Immature natural killer cell (primary cell): ENCODE measurements at regions not wholly inside any gene's neighbourhood (a gene's known extent, or its start where the extent isn't known, plus 50 kb on each side); places are given as distances from the start of the nearest gene placed in this dataset.
"Not testable (repeated sequence)": the region's sequence is repeated elsewhere in the genome, so short reads cannot be mapped to it uniquely, and the experiment has no call there.

Experiments
- DNase-seq, 3 donors: peaks; one replicate each; pipeline ENCODE4 v3.0.0; 2022; ENCODE audit warnings: mixed read lengths in 1 of 3
- H3K27ac Mint-ChIP-seq, 6 donors: one replicate each; pipeline ENCODE4 v1.8.0; 2020; ENCODE audit warnings: mixed read lengths in 6 of 6, mild to moderate bottlenecking in 5 of 6, inconsistent platforms in 4 of 6, moderate library complexity in 3 of 6
- H3K27me3 Mint-ChIP-seq, 3 donors: one replicate each; pipeline ENCODE4 v1.8.0; 2020 to 2021; ENCODE audit warnings: low read depth in 3 of 3, mild to moderate bottlenecking in 3 of 3, mixed read lengths in 3 of 3, moderate library complexity in 3 of 3, inconsistent platforms in 1 of 3
- H3K36me3 Mint-ChIP-seq, 3 donors: one replicate each; pipeline ENCODE4 v1.8.0; 2020; ENCODE audit warnings: mixed read lengths in 3 of 3, inconsistent platforms in 2 of 3, mild to moderate bottlenecking in 2 of 3
- H3K4me1 Mint-ChIP-seq, 2 donors: one replicate each; pipeline ENCODE4 v1.8.0; 2020; ENCODE audit warnings: inconsistent platforms in 2 of 2, mild to moderate bottlenecking in 2 of 2, mixed read lengths in 2 of 2, moderate library complexity in 1 of 2
- H3K4me3 Mint-ChIP-seq, 5 donors: one replicate each; pipeline ENCODE4 v1.8.0; 2020; ENCODE audit warnings: mild to moderate bottlenecking in 5 of 5, mixed read lengths in 5 of 5, inconsistent platforms in 3 of 5, moderate library complexity in 3 of 5
- H3K9me3 Mint-ChIP-seq, 6 donors: one replicate each; pipeline ENCODE4 v1.8.0; 2020; ENCODE audit warnings: mild to moderate bottlenecking in 6 of 6, mixed read lengths in 6 of 6, inconsistent platforms in 4 of 6, moderate library complexity in 3 of 6

DNA sequence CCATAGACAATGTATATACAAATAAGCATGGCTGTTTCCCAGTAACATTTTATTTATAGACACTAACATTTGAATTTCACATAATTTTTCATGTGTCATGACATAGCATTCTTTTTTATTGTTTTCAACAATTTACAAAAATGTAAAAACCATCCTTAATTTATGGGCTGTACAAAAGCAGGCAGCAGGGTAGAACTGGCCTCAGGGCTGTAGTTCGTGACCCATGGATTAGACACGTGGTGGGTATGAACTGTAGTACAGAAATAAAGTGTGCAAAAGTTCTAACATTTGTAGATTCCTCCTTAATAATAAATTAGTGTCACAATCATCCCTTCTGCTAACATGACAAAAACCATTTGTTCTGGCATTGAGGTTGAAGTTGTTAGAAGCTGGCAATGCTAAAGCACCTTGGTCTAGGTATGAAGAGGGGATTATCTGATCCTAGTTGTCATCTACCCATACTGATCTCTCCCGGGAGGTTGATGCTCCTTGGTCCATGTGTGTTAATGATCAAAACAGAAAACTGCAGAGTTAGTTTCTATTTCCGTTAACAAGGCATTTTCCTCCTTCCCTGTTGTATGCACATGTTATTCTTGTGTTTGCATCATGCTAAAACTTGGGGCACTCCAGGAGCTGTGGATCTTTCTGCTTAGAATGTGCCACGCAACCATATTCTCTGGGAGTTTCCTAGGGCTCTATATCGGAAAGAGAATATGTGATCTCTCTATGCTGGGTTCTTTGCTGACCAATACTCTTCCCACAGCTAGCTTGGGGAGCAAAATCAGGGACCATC lies 917.6 kb downstream of the TLE1 start:
- no peak overlapping the region for H3K27ac Mint-ChIP-seq
- no peaks in the 10 kb centered on the region for H3K27me3 Mint-ChIP-seq
- DNase-seq: no peak
- no peaks in the 10 kb centered on the region for H3K36me3 Mint-ChIP-seq
- peaks cover 2 to 27% (median 7%) of the 10 kb centered on the region in 6 donors for H3K9me3 Mint-ChIP-seq
- H3K4me3 Mint-ChIP-seq: no peak overlapping the region
- no peaks in the 10 kb centered on the region for H3K4me1 Mint-ChIP-seq

DNA sequence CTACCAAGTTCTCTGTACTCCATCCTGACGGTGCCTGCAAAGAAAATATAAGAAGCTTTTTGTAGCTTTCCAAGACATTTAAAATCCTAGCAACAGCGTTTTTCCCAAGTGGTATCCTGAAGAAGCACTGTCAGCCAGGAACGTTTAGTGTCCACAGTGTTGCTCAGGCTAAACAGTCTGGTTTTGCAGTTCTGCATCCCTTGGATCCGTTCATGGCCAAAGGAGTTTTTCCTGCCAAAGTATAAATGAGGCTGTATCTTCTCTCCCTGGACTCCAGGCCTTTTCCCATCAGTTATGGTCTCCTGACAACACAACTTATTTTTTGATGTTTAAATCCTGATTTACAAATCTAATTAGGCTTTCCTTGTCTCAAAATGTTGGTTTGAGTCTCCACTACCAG lies 925.8 kb downstream of the TLE1 start:
- Mint-ChIP-seq H3K9me3 (peaks cover 0 to 15% (median 8%) of the 10 kb centered on the region in 6 donors), H3K27me3 (no peaks in the 10 kb centered on the region), H3K4me1 (no peaks in the 10 kb centered on the region), H3K4me3 (no peak overlapping the region), H3K36me3 (no peaks in the 10 kb centered on the region), H3K27ac (no peak overlapping the region)
- DNase-seq: no peak

DNA sequence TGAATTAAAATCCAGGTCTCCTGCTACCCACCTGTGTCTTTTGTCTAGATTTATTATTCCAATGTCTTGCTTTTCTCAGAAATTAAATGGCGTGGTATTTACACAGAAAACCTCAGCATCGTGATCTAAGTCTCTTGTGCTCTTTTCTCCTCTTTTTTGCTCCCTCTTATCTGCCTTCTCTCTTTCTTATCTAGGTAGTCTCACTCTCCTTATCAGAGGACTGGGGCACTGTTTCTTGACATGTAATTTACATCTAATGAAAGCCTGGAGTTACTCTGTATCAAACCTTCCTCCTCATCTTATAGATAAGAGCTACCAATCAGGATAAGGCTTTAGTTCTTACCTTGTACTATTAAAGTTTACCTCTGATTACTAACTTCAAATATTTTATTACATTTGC lies 933.8 kb downstream of the TLE1 start:
- H3K27me3 Mint-ChIP-seq: no peaks in the 10 kb centered on the region
- no peak overlapping the region for H3K27ac Mint-ChIP-seq
- no peaks in the 10 kb centered on the region for H3K4me1 Mint-ChIP-seq
- H3K4me3 Mint-ChIP-seq: no peak overlapping the region
- H3K9me3 Mint-ChIP-seq: peaks cover 0 to 19% (median 4%) of the 10 kb centered on the region in 6 donors
- no peak for DNase-seq
- no peaks in the 10 kb centered on the region for H3K36me3 Mint-ChIP-seq

DNA sequence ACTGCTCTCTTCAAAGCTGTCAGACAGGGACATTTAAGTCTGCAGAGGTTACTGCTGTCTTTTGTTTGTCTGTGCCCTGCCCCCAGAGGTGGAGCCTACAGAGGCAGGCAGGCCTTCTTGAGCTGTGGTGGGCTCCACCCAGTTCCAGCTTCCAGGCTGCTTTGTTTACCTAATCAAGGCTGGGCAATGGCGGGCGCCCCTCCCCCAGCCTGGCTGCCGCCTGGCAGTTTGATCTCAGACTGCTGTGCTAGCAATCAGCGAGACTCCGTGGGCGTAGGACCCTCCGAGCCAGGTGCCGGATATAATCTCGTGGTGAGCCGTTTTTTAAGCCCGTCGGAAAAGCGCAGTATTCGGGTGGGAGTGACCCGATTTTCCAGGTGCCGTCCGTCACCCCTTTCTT lies 942.3 kb downstream of the TLE1 start:
- peaks cover 4 to 15% (median 11%) of the 10 kb centered on the region in 6 donors for H3K9me3 Mint-ChIP-seq
- not testable (repeated sequence) for H3K27me3 Mint-ChIP-seq, H3K4me3 Mint-ChIP-seq, DNase-seq, H3K4me1 Mint-ChIP-seq, H3K36me3 Mint-ChIP-seq, H3K27ac Mint-ChIP-seq

DNA sequence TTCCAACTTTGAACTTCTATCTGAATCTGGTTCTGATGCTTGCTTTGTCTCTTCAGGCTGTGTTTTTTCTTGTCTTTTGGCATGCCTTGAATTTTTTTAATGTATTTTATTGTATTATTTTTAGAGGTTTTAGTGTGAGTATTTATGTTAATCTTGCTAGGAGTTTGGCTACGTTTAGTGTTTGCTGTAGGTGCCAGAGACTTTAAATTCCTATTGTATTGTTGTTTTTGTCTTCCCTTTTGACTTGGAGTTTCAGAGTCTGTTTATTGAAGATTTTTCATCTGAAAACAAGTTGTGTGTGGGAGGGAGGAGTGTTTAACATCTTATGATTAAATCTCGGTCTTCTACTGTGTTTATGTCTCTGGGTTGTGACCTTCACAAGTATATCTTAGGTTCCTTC lies 956.8 kb downstream of the TLE1 start:
- Mint-ChIP-seq H3K36me3 (no peaks in the 10 kb centered on the region), H3K27me3 (peaks cover 0 to 2% (median 0%) of the 10 kb centered on the region in 3 donors), H3K27ac (no peak overlapping the region), H3K4me1 (no peaks in the 10 kb centered on the region), H3K4me3 (no peak overlapping the region), H3K9me3 (peaks cover 4 to 23% (median 6%) of the 10 kb centered on the region in 6 donors)
- DNase-seq: no peak

DNA sequence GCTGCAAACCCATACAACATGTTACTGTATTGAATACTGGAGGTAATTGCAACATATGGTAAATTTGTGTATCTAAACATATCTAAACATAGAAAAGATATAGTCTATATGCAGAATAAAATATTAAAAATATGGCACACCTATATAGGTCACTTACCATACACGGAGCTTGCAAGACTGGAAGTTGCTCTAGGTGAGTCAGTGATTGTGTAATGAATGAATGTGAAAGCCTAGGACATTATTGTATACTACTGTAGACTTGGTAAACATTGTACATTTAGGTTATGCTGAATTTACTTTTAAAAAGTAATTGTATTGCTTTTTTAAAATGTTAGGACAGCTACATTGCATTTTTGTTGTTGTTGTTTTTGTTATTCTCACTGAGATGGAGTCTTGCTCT lies 968.8 kb downstream of the TLE1 start:
- Mint-ChIP-seq H3K4me3 (no peak overlapping the region), H3K4me1 (no peaks in the 10 kb centered on the region), H3K36me3 (no peaks in the 10 kb centered on the region), H3K9me3 (peaks cover 11 to 38% (median 30%) of the 10 kb centered on the region in 6 donors), H3K27me3 (peaks cover 0 to 4% (median 2%) of the 10 kb centered on the region in 3 donors), H3K27ac (no peak overlapping the region)
- no peak for DNase-seq

DNA sequence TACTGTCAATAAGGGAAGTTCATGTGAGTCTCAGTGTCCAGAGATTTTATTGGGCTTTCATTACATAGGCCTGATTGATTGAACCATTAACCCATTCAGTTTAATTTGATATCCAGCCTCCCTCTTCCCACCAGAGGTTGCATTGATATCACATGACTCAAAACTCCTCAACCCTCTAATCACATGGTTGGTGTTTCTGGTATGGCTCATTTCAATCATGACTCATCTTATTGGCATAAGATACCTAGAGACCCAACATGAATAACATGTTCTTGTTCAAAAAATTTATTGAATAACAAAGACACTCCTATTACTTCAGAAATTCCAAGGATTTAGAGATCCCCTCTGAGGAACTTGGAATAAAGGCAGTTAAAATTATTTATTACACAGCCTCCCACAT lies 982.2 kb downstream of the TLE1 start:
- H3K27me3 Mint-ChIP-seq: no peaks in the 10 kb centered on the region
- H3K4me3 Mint-ChIP-seq: no peak overlapping the region
- DNase-seq: no peak
- H3K9me3 Mint-ChIP-seq: peaks cover 3 to 53% (median 19%) of the 10 kb centered on the region in 6 donors
- no peaks in the 10 kb centered on the region for H3K4me1 Mint-ChIP-seq
- no peaks in the 10 kb centered on the region for H3K36me3 Mint-ChIP-seq
- no peak overlapping the region for H3K27ac Mint-ChIP-seq

DNA sequence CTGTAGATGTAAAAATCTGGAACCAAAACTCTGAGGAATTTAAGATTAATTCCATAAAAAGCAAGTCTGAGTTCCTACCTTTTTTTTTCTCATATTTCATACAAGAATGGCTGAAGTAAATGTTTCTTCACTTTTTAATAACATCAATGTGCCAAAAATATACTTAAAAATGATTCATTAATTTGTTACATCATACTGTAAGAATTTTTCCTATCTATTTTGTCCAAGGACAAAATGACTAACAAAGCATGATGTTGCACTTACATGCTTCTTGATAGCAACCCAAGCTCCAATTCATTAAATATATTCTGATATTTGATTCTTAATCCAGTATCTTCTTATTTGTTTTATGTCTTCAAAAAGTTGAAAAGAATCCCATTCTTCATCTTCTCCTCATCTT lies 988.3 kb downstream of the TLE1 start:
- no peak overlapping the region for H3K4me3 Mint-ChIP-seq
- H3K27me3 Mint-ChIP-seq: peaks cover 0 to 2% (median 2%) of the 10 kb centered on the region in 3 donors
- no peak overlapping the region for H3K27ac Mint-ChIP-seq
- H3K36me3 Mint-ChIP-seq: no peaks in the 10 kb centered on the region
- no peaks in the 10 kb centered on the region for H3K4me1 Mint-ChIP-seq
- no peak for DNase-seq
- peaks cover 0 to 30% (median 5%) of the 10 kb centered on the region in 6 donors for H3K9me3 Mint-ChIP-seq

DNA sequence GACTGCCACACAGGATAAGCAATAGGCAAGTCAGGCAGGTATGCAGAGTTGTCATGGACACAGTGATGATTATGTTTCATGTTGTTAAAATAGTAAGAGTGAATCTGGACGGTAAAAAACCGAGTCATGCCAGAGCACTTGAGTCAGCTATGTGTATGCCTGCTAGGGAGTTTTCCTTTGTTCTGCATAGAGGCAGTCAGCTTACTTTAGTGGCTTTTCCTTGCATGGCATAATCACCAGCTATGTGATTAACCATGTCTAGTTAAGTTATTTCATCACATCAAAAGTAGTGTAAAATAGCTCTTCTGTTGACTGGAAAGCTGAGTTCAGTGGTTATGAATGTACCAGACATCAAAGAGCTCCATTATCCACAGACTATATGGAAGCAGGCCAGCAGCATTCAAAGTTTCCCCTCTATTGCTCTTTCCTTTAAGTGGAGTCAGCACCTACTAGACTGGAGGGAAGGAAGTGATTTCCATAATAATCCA lies 989.8 kb downstream of the TLE1 start:
- Mint-ChIP-seq H3K4me3 (no peak overlapping the region), H3K27ac (no peak overlapping the region), H3K36me3 (no peaks in the 10 kb centered on the region), H3K4me1 (no peaks in the 10 kb centered on the region), H3K9me3 (peaks cover 0 to 31% (median 6%) of the 10 kb centered on the region in 6 donors), H3K27me3 (peaks cover 0 to 2% (median 2%) of the 10 kb centered on the region in 3 donors)
- DNase-seq: no peak

DNA sequence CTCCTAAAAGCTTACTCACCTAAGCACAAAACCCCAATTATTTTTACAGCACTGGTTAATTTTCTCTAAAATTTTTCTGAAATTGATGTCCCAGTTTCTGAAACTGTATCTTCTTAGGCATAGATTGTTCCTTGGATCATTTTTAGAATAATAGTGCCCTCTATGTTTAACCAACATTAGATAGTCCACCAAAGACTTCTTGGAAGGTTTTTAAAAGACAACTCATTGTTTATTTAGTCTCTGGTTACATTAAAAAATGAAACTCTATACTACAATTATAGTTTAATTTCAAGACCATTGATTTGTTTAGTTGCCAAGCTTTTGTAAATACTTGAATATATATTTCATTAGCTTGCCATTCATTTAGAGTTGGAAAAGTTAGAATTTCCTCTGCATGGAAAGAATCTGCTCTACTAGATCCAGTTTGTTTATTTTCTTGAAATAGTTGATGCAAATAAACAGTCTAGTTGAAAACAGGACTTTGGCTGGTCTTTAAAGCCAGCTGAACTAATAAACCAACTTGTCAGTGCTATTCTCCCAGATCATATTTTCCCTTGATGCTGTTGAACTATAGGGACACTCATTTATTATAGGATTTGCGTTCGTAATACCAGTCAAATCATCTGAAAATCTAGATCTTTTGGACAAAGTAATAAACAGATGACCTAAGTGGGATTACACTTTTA lies 990.5 kb downstream of the TLE1 start:
- Mint-ChIP-seq H3K36me3 (no peaks in the 10 kb centered on the region), H3K4me3 (no peak overlapping the region), H3K9me3 (peaks cover 0 to 31% (median 8%) of the 10 kb centered on the region in 6 donors), H3K27me3 (peaks cover 0 to 2% (median 2%) of the 10 kb centered on the region in 3 donors), H3K4me1 (no peaks in the 10 kb centered on the region), H3K27ac (no peak overlapping the region)
- DNase-seq: no peak

DNA sequence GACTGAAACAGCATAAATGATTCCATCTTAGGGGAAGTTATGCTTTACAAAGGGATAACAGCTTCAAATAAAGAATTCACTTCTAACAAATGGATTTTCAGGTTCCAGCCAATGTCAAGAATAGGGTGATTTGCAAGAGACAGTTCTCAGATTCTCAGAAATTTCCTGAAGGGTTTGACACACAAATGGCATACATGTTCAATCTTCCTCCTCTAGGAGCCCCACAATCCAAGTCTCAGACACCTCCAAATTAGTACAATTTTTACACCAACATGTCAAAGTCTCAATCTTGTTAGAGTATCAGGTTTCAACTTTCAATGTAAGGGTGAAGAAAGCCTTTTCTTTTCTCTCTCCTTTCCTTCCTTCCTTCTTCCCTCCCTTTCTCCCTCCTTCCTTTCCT lies 996.6 kb downstream of the TLE1 start:
- Mint-ChIP-seq H3K27me3 (peaks cover 0 to 4% (median 2%) of the 10 kb centered on the region in 3 donors), H3K4me1 (no peaks in the 10 kb centered on the region), H3K36me3 (peaks cover 0 to 4% (median 0%) of the 10 kb centered on the region in 3 donors), H3K27ac (no peak overlapping the region), H3K9me3 (peaks cover 6 to 44% (median 10%) of the 10 kb centered on the region in 6 donors), H3K4me3 (no peak overlapping the region)
- no peak for DNase-seq

DNA sequence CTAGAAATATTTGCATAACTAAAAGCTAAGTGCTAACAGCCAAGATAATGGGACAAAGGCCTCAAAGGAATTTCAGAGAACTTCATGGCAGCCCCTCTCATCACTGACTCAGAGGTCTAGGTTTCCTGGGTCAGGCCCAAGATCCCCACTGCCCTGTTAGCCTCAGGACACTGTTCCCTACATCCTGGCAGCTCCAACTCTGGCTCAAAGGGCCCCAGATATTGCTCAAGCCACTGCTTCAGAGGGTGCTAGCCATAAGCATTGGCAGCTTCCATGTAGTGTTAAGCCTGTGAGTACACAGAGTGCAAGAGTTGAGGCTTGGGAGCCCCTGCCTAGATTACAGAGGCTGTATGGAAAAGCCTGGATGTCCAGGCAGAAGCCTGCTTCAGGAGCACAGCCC lies 998.1 kb downstream of the TLE1 start:
- Mint-ChIP-seq H3K27me3 (peaks cover 0 to 2% (median under 1%) of the 10 kb centered on the region in 3 donors), H3K36me3 (peaks cover 0 to 4% (median 0%) of the 10 kb centered on the region in 3 donors), H3K4me3 (no peak overlapping the region), H3K27ac (no peak overlapping the region), H3K4me1 (no peaks in the 10 kb centered on the region), H3K9me3 (peaks cover 6 to 38% (median 9%) of the 10 kb centered on the region in 6 donors)
- DNase-seq: no peak

DNA sequence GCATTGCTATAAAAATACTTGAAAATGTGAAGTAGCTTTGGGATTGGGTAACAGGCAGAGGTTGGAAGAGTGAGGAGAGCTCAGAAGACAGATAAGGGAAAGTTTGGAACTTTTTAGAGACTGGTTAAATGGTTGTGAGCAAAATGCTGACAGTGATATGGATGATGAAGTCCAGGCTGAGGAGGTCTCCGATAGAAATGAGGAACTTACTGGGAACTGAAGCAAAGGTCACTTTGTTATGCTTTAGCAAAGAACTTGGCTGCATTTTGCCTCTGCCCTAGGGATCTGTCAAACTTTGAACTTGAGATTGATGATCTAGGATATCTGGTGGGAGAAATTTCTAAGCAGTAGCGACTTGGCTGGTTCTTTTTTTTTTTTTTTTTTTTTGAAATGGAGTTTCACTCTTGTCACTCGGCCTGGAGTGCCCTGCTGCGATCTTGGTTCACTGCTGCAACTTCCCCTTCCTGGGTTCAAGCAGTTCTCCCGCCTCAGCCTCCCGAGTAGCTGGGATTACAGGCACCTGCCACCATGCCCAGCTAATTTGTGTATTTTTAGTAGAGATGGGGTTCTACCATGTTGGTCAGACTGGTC lies 998.9 kb downstream of the TLE1 start:
- peaks cover 0 to 2% (median 0%) of the 10 kb centered on the region in 3 donors for H3K27me3 Mint-ChIP-seq
- H3K27ac Mint-ChIP-seq: no peak overlapping the region
- H3K9me3 Mint-ChIP-seq: peaks cover 6 to 34% (median 9%) of the 10 kb centered on the region in 6 donors
- H3K36me3 Mint-ChIP-seq: peaks cover 0 to 4% (median 0%) of the 10 kb centered on the region in 3 donors
- H3K4me1 Mint-ChIP-seq: no peaks in the 10 kb centered on the region
- H3K4me3 Mint-ChIP-seq: no peak overlapping the region
- DNase-seq: no peak

DNA sequence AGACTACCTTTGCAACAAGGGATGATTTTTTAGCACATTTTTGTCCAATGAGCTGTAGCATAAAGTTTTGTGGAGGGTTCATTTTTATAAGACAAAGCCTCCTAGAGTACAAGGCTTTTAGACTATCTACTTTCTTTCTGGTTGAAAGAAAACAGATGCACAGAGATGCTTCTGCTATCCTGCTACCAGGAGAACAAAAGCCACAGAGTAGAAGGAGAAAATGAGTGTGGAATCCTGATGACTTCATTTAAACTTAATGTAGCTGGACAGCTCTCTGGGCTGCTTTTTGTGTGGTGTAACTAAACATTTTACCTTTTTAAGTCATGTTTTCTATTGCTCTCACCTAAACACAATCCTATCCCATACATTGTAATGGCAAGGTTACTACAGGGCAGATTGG lies 1009.4 kb downstream of the TLE1 start:
- no peak overlapping the region for H3K27ac Mint-ChIP-seq
- H3K27me3 Mint-ChIP-seq: no peaks in the 10 kb centered on the region
- DNase-seq: no peak
- H3K4me1 Mint-ChIP-seq: no peaks in the 10 kb centered on the region
- H3K9me3 Mint-ChIP-seq: peaks cover 0 to 3% (median 0%) of the 10 kb centered on the region in 6 donors
- no peak overlapping the region for H3K4me3 Mint-ChIP-seq
- no peaks in the 10 kb centered on the region for H3K36me3 Mint-ChIP-seq
